ENCODE measurements at regions not wholly inside any gene's neighbourhood (a gene's known extent, or its start where the extent isn't known, plus 50 kb on each side); places are given as distances from the start of the nearest gene placed in this dataset.
"Not testable (repeated sequence)": the region's sequence is repeated elsewhere in the genome, so short reads cannot be mapped to it uniquely, and the experiment has no call there.

DNA sequence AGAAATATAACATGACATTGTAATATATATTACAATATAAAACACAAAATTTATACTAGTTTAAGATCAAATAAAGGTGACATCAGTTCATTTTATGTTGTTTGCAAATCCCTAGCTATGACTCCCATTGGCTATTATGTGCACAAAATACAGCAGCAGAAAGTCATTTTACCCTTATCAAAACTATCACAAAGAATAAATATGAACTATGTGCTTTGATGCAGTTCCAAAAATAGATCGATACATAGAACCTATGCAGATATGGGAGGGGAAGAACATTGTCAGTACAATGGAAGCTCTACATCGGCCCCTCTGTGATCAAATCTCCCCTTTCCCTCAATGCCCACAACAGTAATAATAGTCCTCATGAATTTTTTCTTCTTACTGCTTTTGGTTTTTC is 1038.1 kb upstream of the PCDH20 start:
- no peak for TF ChIP-seq ZFX (IDR thresholded peaks at IDR 0.05; ENCODE audit: borderline replicate concordance)
- TF ChIP-seq, protein P1, sequence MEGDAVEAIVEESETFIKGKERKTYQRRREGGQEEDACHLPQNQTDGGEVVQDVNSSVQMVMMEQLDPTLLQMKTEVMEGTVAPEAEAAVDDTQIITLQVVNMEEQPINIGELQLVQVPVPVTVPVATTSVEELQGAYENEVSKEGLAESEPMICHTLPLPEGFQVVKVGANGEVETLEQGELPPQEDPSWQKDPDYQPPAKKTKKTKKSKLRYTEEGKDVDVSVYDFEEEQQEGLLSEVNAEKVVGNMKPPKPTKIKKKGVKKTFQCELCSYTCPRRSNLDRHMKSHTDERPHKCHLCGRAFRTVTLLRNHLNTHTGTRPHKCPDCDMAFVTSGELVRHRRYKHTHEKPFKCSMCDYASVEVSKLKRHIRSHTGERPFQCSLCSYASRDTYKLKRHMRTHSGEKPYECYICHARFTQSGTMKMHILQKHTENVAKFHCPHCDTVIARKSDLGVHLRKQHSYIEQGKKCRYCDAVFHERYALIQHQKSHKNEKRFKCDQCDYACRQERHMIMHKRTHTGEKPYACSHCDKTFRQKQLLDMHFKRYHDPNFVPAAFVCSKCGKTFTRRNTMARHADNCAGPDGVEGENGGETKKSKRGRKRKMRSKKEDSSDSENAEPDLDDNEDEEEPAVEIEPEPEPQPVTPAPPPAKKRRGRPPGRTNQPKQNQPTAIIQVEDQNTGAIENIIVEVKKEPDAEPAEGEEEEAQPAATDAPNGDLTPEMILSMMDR (IDR thresholded peaks at IDR 0.05), result no peak
- no peak overlapping the region for H3K27ac ChIP-seq

DNA sequence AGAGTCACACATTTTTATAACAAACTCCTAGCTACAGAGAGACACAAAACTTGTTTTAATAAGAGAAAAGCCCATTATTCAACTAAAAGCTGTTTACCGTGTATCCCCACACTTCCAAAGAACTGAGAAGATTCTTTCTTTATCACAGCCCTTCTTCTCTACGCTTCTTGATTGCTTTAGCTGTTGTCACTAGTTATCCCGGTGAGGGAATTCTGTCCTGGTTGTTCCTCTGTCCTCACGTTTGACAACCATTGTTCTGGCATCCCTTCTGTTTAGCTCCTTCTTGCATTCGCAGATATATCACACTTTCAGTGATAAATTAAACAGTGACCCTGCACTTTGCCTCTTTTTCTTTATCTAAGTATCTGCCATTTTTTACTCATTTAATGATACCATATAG is 1035.1 kb upstream of the PCDH20 start:
- TF ChIP-seq ZFX (IDR thresholded peaks at IDR 0.05; ENCODE audit: borderline replicate concordance), result no peak
- TF ChIP-seq, protein P1 (IDR thresholded peaks at IDR 0.05), result no peak
- H3K27ac ChIP-seq, result no peak overlapping the region

DNA sequence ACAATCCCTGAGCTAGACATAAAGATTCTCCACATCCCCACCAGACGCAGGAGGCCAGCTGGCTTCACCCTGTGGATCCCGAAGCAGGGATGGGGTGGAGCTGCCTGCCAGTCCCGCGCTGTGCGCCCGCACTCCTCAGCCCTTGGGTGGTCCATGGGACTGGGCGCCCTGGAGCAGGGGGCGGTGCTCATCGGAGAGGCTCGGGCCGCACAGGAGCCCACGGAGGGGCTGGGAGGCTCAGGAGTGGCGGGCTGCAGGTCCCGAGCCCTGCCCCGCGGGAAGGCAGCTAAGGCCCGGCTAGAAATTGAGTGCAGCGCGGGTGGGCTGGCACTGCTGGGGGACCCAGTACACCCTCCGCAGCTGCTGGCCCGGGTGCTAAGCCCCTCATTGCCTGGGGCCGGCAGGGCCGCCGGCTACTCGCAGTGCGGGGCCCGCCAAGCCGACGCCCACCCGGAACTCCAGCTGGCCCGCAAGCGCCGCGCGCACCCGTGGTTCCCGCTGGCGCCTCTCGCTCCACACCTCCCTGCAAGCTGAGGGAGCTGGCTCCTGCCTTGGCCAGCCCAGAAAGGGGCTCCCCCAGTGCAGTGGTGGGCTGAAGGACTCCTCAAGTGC is 1032.2 kb upstream of the PCDH20 start:
- not testable (repeated sequence) for H3K27ac ChIP-seq

DNA sequence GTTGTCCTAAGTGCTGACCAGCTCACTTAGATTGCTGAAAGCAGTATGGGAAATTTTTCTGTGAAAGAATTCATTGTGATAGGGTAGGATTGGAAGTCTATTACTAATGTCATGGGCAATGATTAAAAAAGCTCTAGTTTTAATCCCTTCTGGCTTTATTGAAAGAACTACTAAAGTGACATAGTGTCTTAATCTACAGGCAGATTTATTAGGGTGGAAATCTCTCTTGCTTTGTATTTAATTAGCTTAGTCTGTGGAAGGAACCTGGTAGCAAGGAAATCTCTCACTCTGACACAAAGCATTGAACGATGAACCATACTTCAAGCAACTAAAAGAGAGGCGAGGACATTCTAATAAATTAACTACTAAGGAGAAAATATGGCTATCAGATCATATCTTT is 1029.2 kb upstream of the PCDH20 start:
- TF ChIP-seq, protein P1 (IDR thresholded peaks at IDR 0.05), result no peak
- no peak for TF ChIP-seq ZFX (IDR thresholded peaks at IDR 0.05; ENCODE audit: borderline replicate concordance)
- no peak overlapping the region for H3K27ac ChIP-seq

DNA sequence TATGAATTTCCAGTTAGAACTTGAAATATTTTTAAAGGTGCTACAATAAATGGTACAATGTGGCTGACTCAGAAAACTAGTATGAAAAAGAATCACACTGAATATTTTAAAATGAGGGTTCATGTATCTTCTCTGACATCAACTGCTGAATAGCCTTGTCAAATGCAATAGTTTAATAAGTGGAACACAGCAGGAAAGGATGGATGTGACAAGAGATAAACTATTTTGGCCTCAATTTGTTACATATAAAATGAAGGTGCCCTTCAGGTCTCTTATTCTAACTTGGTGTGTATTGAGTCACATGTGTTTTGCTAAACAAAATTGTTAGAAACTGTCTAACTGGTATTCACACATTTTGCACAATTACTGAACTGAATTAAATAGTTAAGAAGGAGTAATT is 1018.4 kb upstream of the PCDH20 start:
- TF ChIP-seq, protein P1 (IDR thresholded peaks at IDR 0.05), result no peak
- no peak for TF ChIP-seq ZFX (IDR thresholded peaks at IDR 0.05; ENCODE audit: borderline replicate concordance)
- peak overlapping the region; percentile 57 for H3K27ac ChIP-seq

DNA sequence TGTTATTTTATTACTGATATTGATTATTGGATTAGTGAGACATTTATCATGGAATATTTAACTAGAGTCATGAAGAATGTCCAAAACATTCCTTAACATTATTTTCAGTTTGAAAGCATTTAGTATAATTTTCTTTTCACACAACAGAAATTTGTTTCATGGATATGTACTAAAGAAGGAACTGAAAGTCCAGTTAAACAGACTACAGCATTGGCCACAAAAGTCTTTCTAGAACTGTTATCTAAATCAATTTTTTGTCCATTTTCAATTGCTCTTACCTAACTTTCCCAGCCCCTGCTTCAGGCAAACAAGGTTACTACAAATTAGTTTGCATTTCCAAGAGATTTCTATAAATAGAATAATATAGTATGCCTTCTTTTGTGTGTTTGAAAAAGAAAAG is 1018.0 kb upstream of the PCDH20 start:
- H3K27ac ChIP-seq, result peak overlapping the region; percentile 57
- TF ChIP-seq, protein P1 (IDR thresholded peaks at IDR 0.05), result no peak
- no peak for TF ChIP-seq ZFX (IDR thresholded peaks at IDR 0.05; ENCODE audit: borderline replicate concordance)

DNA sequence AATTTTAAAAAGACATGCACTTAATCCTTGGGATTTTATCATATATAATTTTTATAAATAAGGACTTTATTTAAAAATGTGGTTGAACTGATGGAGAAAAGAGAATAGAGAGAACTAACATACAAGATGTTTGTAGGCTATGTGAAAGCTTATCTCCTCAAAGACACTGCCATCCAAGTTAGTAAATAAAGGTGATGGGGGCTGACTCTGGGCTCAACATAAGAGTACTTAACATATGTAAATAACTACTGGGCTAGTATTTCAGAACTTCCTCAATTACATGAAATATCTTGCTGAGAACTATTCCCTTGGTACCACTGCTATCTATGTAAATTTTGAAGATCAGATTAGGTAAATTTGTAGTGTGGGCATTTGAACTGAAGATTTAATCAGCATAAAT is 1017.3 kb upstream of the PCDH20 start:
- TF ChIP-seq, protein P1 (IDR thresholded peaks at IDR 0.05), result no peak
- no peak for TF ChIP-seq ZFX (IDR thresholded peaks at IDR 0.05; ENCODE audit: borderline replicate concordance)

DNA sequence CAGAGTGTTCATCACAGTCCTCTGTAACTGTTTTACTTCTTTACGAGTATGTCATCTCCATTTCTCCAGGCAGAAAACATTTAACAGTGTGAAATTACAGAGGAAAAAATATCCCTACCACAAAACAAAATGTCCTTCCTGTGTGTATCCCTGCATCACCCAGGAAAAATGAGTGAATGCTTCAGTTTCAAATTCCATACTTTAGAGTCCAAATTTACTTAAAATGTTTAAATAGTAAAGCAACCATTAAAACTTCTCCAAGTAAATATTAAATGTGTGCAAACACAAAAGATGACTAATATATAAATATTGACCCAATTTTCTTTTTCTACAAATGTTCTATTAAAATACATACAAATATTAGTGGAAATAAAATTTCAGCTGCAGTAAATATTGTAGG is 1016.6 kb upstream of the PCDH20 start:
- TF ChIP-seq, protein P1 (IDR thresholded peaks at IDR 0.05), result no peak
- no peak for TF ChIP-seq ZFX (IDR thresholded peaks at IDR 0.05; ENCODE audit: borderline replicate concordance)
- peak overlapping the region; percentile 57 for H3K27ac ChIP-seq

More for the DNA sequence above, 1017.3 kb upstream of the PCDH20 start:
- H3K27ac ChIP-seq, result peak overlapping the region; percentile 57

Data from 22Rv1 (cell line).